ENCODE measurements at regions not wholly inside any gene's neighbourhood (a gene's known extent, or its start where the extent isn't known, plus 50 kb on each side); places are given as distances from the start of the nearest gene placed in this dataset.
"Not testable (repeated sequence)": the region's sequence is repeated elsewhere in the genome, so short reads cannot be mapped to it uniquely, and the experiment has no call there.

- Histone ChIP-seq H3K4me1 (ENCODE audit: control insufficient read depth, insufficient read depth, low read length) (no peaks in the 10 kb centered on the region), H3K36me3 (ENCODE audit: control insufficient read depth, insufficient read depth, low read length) (no peaks in the 10 kb centered on the region), H3K4me3 (ENCODE audit: low read length) (no peak overlapping the region), H3K9ac (ENCODE audit: low read length) (no peak overlapping the region), H3K27ac (ENCODE audit: low read depth, low read length) (no peak overlapping the region), H3K27me3 (ENCODE audit: control insufficient read depth, insufficient read depth, low read length) (no peaks in the 10 kb centered on the region)
Measured at GRCh38 chr5:97967292-97967691, 784.2 kb upstream of the RIOK2 start.

DNA sequence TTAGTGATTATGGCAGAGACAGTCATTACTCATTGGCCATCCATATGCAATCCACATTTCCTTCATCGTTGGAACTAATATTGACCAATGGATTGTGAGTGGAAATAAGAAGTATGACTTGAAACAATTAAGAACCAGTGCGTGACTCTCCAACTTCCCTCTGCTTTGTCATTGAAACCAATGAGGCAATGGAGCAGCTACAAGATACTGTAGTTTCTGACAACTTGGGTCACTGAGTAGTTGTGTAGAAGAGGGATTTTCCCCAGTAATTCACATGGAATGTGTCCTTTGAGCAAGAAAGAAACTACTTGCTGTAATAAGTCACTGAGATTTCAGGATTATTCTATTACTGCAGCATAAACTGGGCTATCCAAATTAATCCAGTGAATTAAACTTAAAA lies 785.3 kb upstream of the RIOK2 start:
- H3K9ac ChIP-seq (ENCODE audit: low read length) = no peak overlapping the region

DNA sequence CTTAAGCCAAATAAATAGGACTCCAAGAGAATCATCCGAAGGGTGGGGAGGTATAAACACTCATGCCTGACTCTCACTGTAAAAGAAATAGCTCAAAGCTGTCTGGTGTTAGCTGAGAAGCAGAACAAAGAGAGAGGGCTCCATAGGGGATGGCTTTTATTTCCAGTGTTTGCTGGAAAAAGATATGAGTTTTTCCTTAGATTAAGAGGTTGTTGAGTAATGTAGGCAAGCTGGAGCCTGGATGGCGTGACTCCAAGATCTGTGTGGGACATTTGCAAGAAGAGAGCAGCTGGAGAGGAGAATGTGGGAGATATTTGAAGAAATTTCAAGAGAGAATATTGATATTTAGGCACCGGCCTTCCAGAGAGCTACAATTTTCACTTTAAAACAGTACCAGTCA lies 793.7 kb upstream of the RGMB start:
- Histone ChIP-seq H3K4me1 (ENCODE audit: control insufficient read depth, insufficient read depth, low read length) (no peaks in the 10 kb centered on the region), H3K9ac (ENCODE audit: low read length) (no peak overlapping the region), H3K27me3 (ENCODE audit: control insufficient read depth, insufficient read depth, low read length) (no peaks in the 10 kb centered on the region), H3K36me3 (ENCODE audit: control insufficient read depth, insufficient read depth, low read length) (no peaks in the 10 kb centered on the region), H3K4me3 (ENCODE audit: low read length) (no peak overlapping the region), H3K27ac (ENCODE audit: low read depth, low read length) (no peak overlapping the region)

More for the DNA sequence above, 785.3 kb upstream of the RIOK2 start:
- H3K27ac ChIP-seq (ENCODE audit: low read depth, low read length) = no peak overlapping the region
- H3K36me3 ChIP-seq (ENCODE audit: control insufficient read depth, insufficient read depth, low read length) = no peaks in the 10 kb centered on the region
- H3K27me3 ChIP-seq (ENCODE audit: control insufficient read depth, insufficient read depth, low read length) = no peaks in the 10 kb centered on the region
- H3K4me3 ChIP-seq (ENCODE audit: low read length) = no peak overlapping the region
- no peaks in the 10 kb centered on the region for H3K4me1 ChIP-seq (ENCODE audit: control insufficient read depth, insufficient read depth, low read length)

GRCh38 chr5:97980291-97980690 lies 793.2 kb upstream of the RGMB start:
- no peaks in the 10 kb centered on the region for H3K36me3 ChIP-seq (ENCODE audit: control insufficient read depth, insufficient read depth, low read length)
- no peaks in the 10 kb centered on the region for H3K27me3 ChIP-seq (ENCODE audit: control insufficient read depth, insufficient read depth, low read length)
- H3K4me1 ChIP-seq (ENCODE audit: control insufficient read depth, insufficient read depth, low read length) = no peaks in the 10 kb centered on the region
- H3K4me3 ChIP-seq (ENCODE audit: low read length) = no peak overlapping the region
- no peak overlapping the region for H3K9ac ChIP-seq (ENCODE audit: low read length)
- H3K27ac ChIP-seq (ENCODE audit: low read depth, low read length) = no peak overlapping the region

GRCh38 chr5:97986069-97986468 lies 787.4 kb upstream of the RGMB start:
- Histone ChIP-seq H3K27me3 (ENCODE audit: control insufficient read depth, insufficient read depth, low read length) (no peaks in the 10 kb centered on the region), H3K4me1 (ENCODE audit: control insufficient read depth, insufficient read depth, low read length) (no peaks in the 10 kb centered on the region), H3K27ac (ENCODE audit: low read depth, low read length) (no peak overlapping the region), H3K9ac (ENCODE audit: low read length) (no peak overlapping the region), H3K36me3 (ENCODE audit: control insufficient read depth, insufficient read depth, low read length) (no peaks in the 10 kb centered on the region), H3K4me3 (ENCODE audit: low read length) (no peak overlapping the region)

DNA sequence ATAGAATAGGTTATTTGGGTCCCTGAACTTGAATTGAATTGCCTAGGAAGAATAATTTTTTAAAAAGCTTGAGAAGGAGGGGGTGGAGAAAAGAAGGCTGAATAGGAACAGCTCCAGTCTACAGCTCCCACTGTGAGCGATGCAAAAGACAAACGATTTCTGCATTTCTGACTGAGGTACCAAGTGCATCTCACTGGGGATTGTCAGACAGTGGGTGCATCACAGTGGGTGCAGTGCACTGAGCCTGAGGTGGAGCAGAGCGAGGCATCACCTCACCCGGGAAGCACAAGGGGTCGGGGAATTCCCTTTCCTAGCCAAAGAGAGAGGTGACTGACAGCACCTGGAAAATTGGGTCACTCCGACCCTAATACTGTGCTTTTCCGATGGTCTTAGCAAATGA lies 782.2 kb upstream of the RGMB start:
- Histone ChIP-seq H3K27ac (ENCODE audit: low read depth, low read length) (no peak overlapping the region), H3K9ac (ENCODE audit: low read length) (no peak overlapping the region), H3K4me1 (ENCODE audit: control insufficient read depth, insufficient read depth, low read length) (no peaks in the 10 kb centered on the region), H3K36me3 (ENCODE audit: control insufficient read depth, insufficient read depth, low read length) (no peaks in the 10 kb centered on the region), H3K27me3 (ENCODE audit: control insufficient read depth, insufficient read depth, low read length) (no peaks in the 10 kb centered on the region), H3K4me3 (ENCODE audit: low read length) (no peak overlapping the region)

GRCh38 chr5:97998941-97999340 lies 774.5 kb upstream of the RGMB start:
- H3K27me3 ChIP-seq (ENCODE audit: control insufficient read depth, insufficient read depth, low read length) = no peaks in the 10 kb centered on the region
- H3K9ac ChIP-seq (ENCODE audit: low read length) = no peak overlapping the region
- H3K4me1 ChIP-seq (ENCODE audit: control insufficient read depth, insufficient read depth, low read length) = no peaks in the 10 kb centered on the region
- no peak overlapping the region for H3K27ac ChIP-seq (ENCODE audit: low read depth, low read length)
- no peak overlapping the region for H3K4me3 ChIP-seq (ENCODE audit: low read length)
- H3K36me3 ChIP-seq (ENCODE audit: control insufficient read depth, insufficient read depth, low read length) = no peaks in the 10 kb centered on the region

GRCh38 chr5:98004463-98004862 lies 769.0 kb upstream of the RGMB start:
- Histone ChIP-seq H3K36me3 (ENCODE audit: control insufficient read depth, insufficient read depth, low read length) (no peaks in the 10 kb centered on the region), H3K27me3 (ENCODE audit: control insufficient read depth, insufficient read depth, low read length) (no peaks in the 10 kb centered on the region)

DNA sequence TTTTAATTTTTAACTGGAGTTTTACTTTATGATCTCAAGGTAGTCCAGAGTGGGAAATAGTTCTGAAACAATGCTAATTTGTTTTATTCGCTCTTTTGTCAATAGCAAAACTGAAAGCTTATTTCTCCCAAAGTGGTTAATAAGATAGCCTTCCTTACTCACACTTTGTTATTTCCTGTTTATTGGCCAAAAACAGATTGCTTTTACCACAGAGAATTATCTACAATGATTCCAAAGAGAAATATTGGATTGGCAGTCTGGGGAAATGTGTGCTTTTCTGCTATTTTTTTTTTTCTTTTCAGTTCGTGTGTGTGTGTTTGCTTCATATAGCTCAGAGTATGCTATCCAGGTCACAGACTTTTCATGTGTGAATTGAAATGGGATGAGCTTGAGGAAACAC lies 756.7 kb upstream of the RGMB start:
- H3K27me3 ChIP-seq (ENCODE audit: control insufficient read depth, insufficient read depth, low read length) = no peaks in the 10 kb centered on the region
- H3K9ac ChIP-seq (ENCODE audit: low read length) = no peak overlapping the region
- H3K36me3 ChIP-seq (ENCODE audit: control insufficient read depth, insufficient read depth, low read length) = no peaks in the 10 kb centered on the region
- H3K4me1 ChIP-seq (ENCODE audit: control insufficient read depth, insufficient read depth, low read length) = no peaks in the 10 kb centered on the region
- H3K4me3 ChIP-seq (ENCODE audit: low read length) = no peak overlapping the region
- H3K27ac ChIP-seq (ENCODE audit: low read depth, low read length) = no peak overlapping the region

More at GRCh38 chr5:98004463-98004862, 769.0 kb upstream of the RGMB start:
- Histone ChIP-seq H3K4me1 (ENCODE audit: control insufficient read depth, insufficient read depth, low read length) (no peaks in the 10 kb centered on the region), H3K27ac (ENCODE audit: low read depth, low read length) (no peak overlapping the region), H3K9ac (ENCODE audit: low read length) (no peak overlapping the region), H3K4me3 (ENCODE audit: low read length) (no peak overlapping the region)

- H3K27me3 ChIP-seq (ENCODE audit: control insufficient read depth, insufficient read depth, low read length); H3K27ac ChIP-seq (ENCODE audit: low read depth, low read length); H3K36me3 ChIP-seq (ENCODE audit: control insufficient read depth, insufficient read depth, low read length); H3K4me3 ChIP-seq (ENCODE audit: low read length); H3K9ac ChIP-seq (ENCODE audit: low read length); H3K4me1 ChIP-seq (ENCODE audit: control insufficient read depth, insufficient read depth, low read length): not testable (repeated sequence)
Measured at GRCh38 chr5:98030273-98030672, 743.2 kb upstream of the RGMB start.

- not testable (repeated sequence) for H3K27ac ChIP-seq (ENCODE audit: low read depth, low read length); H3K9ac ChIP-seq (ENCODE audit: low read length); H3K36me3 ChIP-seq (ENCODE audit: control insufficient read depth, insufficient read depth, low read length); H3K4me3 ChIP-seq (ENCODE audit: low read length); H3K4me1 ChIP-seq (ENCODE audit: control insufficient read depth, insufficient read depth, low read length); H3K27me3 ChIP-seq (ENCODE audit: control insufficient read depth, insufficient read depth, low read length)
Measured at GRCh38 chr5:98031036-98031435, 742.4 kb upstream of the RGMB start.

- H3K9ac ChIP-seq (ENCODE audit: low read length) = no peak overlapping the region
- no peak overlapping the region for H3K4me3 ChIP-seq (ENCODE audit: low read length)
- H3K27ac ChIP-seq (ENCODE audit: low read depth, low read length) = no peak overlapping the region
- H3K36me3 ChIP-seq (ENCODE audit: control insufficient read depth, insufficient read depth, low read length) = no peaks in the 10 kb centered on the region
- H3K4me1 ChIP-seq (ENCODE audit: control insufficient read depth, insufficient read depth, low read length) = no peaks in the 10 kb centered on the region
- no peaks in the 10 kb centered on the region for H3K27me3 ChIP-seq (ENCODE audit: control insufficient read depth, insufficient read depth, low read length)
Measured at GRCh38 chr5:98031496-98031895, 742.0 kb upstream of the RGMB start.

DNA sequence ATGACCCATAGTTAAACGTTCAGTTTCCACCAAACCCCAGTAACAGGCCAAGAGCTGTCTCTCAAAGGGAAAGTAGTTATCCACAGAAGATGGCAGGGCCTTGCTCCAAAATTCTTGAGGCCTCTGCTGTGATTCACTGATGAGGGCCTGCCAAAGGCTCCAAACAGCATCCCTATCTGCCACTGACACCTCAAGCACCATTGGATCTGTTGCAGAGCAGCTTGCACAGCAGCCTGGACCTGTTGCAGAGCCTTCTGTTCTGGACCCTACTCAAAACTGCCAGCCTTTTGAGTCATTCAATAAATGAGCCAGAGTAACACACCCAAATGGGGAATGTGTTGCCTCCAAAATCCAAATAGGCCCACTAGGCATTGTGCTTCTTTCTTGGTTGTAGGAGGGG lies 741.5 kb upstream of the RGMB start:
- Histone ChIP-seq H3K9ac (ENCODE audit: low read length) (no peak overlapping the region), H3K36me3 (ENCODE audit: control insufficient read depth, insufficient read depth, low read length) (no peaks in the 10 kb centered on the region), H3K4me3 (ENCODE audit: low read length) (no peak overlapping the region), H3K4me1 (ENCODE audit: control insufficient read depth, insufficient read depth, low read length) (no peaks in the 10 kb centered on the region), H3K27me3 (ENCODE audit: control insufficient read depth, insufficient read depth, low read length) (no peaks in the 10 kb centered on the region), H3K27ac (ENCODE audit: low read depth, low read length) (no peak overlapping the region)

DNA sequence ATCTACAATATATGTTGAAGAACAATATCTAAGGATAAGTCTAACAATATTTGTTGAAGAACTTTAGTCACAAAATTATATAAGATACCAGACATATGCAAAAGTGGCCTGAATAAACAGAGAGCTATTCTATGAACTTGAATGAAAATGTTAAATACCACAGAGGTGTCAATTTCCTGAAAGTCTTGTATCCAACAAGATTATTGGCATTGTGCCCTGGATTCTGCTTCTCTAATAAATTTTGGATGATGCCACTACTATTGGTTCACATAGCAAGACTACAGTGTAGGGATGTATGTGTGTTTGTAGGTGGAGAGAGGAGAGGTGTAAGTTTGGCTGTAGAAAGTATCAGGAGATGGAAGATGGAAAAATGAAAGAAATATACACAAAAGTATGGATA lies 731.8 kb upstream of the RGMB start:
- H3K27ac ChIP-seq (ENCODE audit: low read depth, low read length) = no peak overlapping the region
- H3K4me3 ChIP-seq (ENCODE audit: low read length) = no peak overlapping the region
- H3K27me3 ChIP-seq (ENCODE audit: control insufficient read depth, insufficient read depth, low read length) = no peaks in the 10 kb centered on the region
- H3K36me3 ChIP-seq (ENCODE audit: control insufficient read depth, insufficient read depth, low read length) = no peaks in the 10 kb centered on the region
- H3K4me1 ChIP-seq (ENCODE audit: control insufficient read depth, insufficient read depth, low read length) = no peaks in the 10 kb centered on the region
- no peak overlapping the region for H3K9ac ChIP-seq (ENCODE audit: low read length)
